ENCODE measurements at regions not wholly inside any gene's neighbourhood (a gene's known extent, or its start where the extent isn't known, plus 50 kb on each side); places are given as distances from the start of the nearest gene placed in this dataset.

- ChIA-PET RAD21 (ENCODE audit: low non-redundant PET in 1 of 2, low total read pairs in 2 of 2, uncharacterized antibody in 2 of 2, unreplicated experiment in 2 of 2) (no interaction called here), CTCF (no interaction called here), POLR2A (no interaction called here)
- no peaks in the 10 kb centered on the region for H3K9me2 ChIP-seq (ENCODE audit: insufficient read depth)
- intact Hi-C loops (cut with micrococcal nuclease) = no loop called here
- no peaks in the 10 kb centered on the region for H4K20me1 ChIP-seq (ENCODE audit: insufficient read depth)
- H3K4me2 ChIP-seq (ENCODE audit: low read length) = no peak overlapping the region
- no peaks in the 10 kb centered on the region for H3K4me1 ChIP-seq (ENCODE audit: control insufficient read depth in 1 of 2, insufficient read depth in 2 of 2, low read length in 2 of 2)
- H3K27ac ChIP-seq (ENCODE audit: low read depth, low read length) = no peak overlapping the region
- ATAC-seq = no peak
- no peak for DNase-seq (ENCODE audit: low read depth, low spot score)
- no TSS peak for BruUV-seq (replicated peaks)
- no peak overlapping the region for H3K9ac ChIP-seq (ENCODE audit: low read length)
- TF ChIP-seq CEBPB (IDR thresholded peaks at IDR 0.05; ENCODE audit: low read depth) (no peak), SIN3A (IDR thresholded peaks at IDR 0.05; ENCODE audit: low read depth) (no peak), EGR1 (IDR thresholded peaks at IDR 0.05; ENCODE audit: low read depth) (no peak), MAX (IDR thresholded peaks at IDR 0.05) (no peak), TCF7L2 (IDR thresholded peaks at IDR 0.05; ENCODE audit: borderline replicate concordance, extremely low read depth, insufficient read depth, insufficient read length) (no peak), JUND (IDR thresholded peaks at IDR 0.05) (no peak), EZH2phosphoT487 (IDR thresholded peaks at IDR 0.05; ENCODE audit: borderline replicate concordance) (no peak), YY1 (IDR thresholded peaks at IDR 0.05; ENCODE audit: extremely low read depth, insufficient replicate concordance, low read depth, low read length) (no peak), ZFX (IDR thresholded peaks at IDR 0.05) (no peak), POLR2AphosphoS5 (IDR thresholded peaks at IDR 0.05; ENCODE audit: low read depth, low read length) (no peak)
- TF ChIP-seq, protein P1, sequence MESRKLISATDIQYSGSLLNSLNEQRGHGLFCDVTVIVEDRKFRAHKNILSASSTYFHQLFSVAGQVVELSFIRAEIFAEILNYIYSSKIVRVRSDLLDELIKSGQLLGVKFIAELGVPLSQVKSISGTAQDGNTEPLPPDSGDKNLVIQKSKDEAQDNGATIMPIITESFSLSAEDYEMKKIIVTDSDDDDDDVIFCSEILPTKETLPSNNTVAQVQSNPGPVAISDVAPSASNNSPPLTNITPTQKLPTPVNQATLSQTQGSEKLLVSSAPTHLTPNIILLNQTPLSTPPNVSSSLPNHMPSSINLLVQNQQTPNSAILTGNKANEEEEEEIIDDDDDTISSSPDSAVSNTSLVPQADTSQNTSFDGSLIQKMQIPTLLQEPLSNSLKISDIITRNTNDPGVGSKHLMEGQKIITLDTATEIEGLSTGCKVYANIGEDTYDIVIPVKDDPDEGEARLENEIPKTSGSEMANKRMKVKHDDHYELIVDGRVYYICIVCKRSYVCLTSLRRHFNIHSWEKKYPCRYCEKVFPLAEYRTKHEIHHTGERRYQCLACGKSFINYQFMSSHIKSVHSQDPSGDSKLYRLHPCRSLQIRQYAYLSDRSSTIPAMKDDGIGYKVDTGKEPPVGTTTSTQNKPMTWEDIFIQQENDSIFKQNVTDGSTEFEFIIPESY (IDR thresholded peaks at IDR 0.05; ENCODE audit: extremely low read depth, insufficient replicate concordance, low read length) = no peak
- TF ChIP-seq, protein P2, sequence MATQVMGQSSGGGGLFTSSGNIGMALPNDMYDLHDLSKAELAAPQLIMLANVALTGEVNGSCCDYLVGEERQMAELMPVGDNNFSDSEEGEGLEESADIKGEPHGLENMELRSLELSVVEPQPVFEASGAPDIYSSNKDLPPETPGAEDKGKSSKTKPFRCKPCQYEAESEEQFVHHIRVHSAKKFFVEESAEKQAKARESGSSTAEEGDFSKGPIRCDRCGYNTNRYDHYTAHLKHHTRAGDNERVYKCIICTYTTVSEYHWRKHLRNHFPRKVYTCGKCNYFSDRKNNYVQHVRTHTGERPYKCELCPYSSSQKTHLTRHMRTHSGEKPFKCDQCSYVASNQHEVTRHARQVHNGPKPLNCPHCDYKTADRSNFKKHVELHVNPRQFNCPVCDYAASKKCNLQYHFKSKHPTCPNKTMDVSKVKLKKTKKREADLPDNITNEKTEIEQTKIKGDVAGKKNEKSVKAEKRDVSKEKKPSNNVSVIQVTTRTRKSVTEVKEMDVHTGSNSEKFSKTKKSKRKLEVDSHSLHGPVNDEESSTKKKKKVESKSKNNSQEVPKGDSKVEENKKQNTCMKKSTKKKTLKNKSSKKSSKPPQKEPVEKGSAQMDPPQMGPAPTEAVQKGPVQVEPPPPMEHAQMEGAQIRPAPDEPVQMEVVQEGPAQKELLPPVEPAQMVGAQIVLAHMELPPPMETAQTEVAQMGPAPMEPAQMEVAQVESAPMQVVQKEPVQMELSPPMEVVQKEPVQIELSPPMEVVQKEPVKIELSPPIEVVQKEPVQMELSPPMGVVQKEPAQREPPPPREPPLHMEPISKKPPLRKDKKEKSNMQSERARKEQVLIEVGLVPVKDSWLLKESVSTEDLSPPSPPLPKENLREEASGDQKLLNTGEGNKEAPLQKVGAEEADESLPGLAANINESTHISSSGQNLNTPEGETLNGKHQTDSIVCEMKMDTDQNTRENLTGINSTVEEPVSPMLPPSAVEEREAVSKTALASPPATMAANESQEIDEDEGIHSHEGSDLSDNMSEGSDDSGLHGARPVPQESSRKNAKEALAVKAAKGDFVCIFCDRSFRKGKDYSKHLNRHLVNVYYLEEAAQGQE (IDR thresholded peaks at IDR 0.05; ENCODE audit: low read depth) = no peak
- no peaks in the 10 kb centered on the region for H3K79me2 ChIP-seq (ENCODE audit: insufficient read depth, low read length)
- peaks cover 9 to 23% of the 10 kb centered on the region in 2 experiments; a peak in 2 of 4 replicates for H3K9me3 ChIP-seq (ENCODE audit: control insufficient read depth in 1 of 2, insufficient read depth in 1 of 2, low read depth in 1 of 2, low read length in 2 of 2)
- H3K36me3 ChIP-seq (ENCODE audit: control insufficient read depth in 1 of 2, insufficient read depth in 2 of 2, low read length in 2 of 2) = no peaks in the 10 kb centered on the region
- no peaks in the 10 kb centered on the region for H3K27me3 ChIP-seq (ENCODE audit: insufficient read depth, low read length)
- no peak overlapping the region for H3K4me3 ChIP-seq (replicated peaks in 1 of 2; ENCODE audit: low read depth in 1 of 2, low read length in 2 of 2)
- no peak overlapping the region for H2AFZ ChIP-seq (ENCODE audit: low read depth, low read length, poor library complexity, severe bottlenecking)
Observed at GRCh38 chr2:6068429-6068828, 376.2 kb downstream of the SOX11 start.

Data from HCT116 (cell line).